PC-9 (cell line): ENCODE measurements at regions not wholly inside any gene's neighbourhood (a gene's known extent, or its start where the extent isn't known, plus 50 kb on each side); places are given as distances from the start of the nearest gene placed in this dataset.
A peak's percentile ranks its signal among the peaks of the same experiment; 100 is the strongest.
"Not testable (repeated sequence)": the region's sequence is repeated elsewhere in the genome, so short reads cannot be mapped to it uniquely, and the experiment has no call there.

Experiments
- BruUV-seq: library from RNA; stranded (reverse); fragments of 400-500 nt; replicated peaks from 2 replicates; lab custom pipeline; 2021; lab: Mats Ljungman, UMichigan
- CTCF ChIA-PET: fragments of 300-600 bp; sonication (Branson Sonifier 250); formaldehyde crosslinking; loops from one replicate; lab custom pipeline; 2022; ENCODE audit warnings: antibody characterized with exemption; lab: Charles Lee
- POLR2A ChIA-PET: fragments of 300-600 bp; sonication (Branson Sonifier 250); formaldehyde crosslinking; loops from one replicate; lab custom pipeline; 2022; ENCODE audit warnings: antibody characterized with exemption; ENCODE audit not compliant: unreplicated experiment; lab: Charles Lee
- DNase-seq, 2 experiments: peaks; one replicate each; pipeline versions ENCODE4 v3.0.0 to v3.0.0-alpha.2; 2015 to 2022; ENCODE audit warnings: mixed read lengths in 1 of 2
- H2AFZ ChIP-seq: fragments of 200-600 bp; sonication (generic); 2 replicates; pipeline ENCODE4 v1.8.1; 2017; ENCODE audit warnings: antibody characterized with exemption
- H3F3A ChIP-seq: fragments of 200-600 bp; sonication (generic); 2 replicates; pipeline ENCODE4 v1.8.1; 2017; ENCODE audit warnings: antibody characterized with exemption, mild to moderate bottlenecking, low read depth; ENCODE audit not compliant: insufficient read depth
- H3K27ac ChIP-seq: fragments of 200-600 bp; sonication (generic); 2 replicates; pipeline ENCODE4 v1.6.1; 2016; ENCODE audit warnings: mixed run types
- H3K27me3 ChIP-seq: fragments of 200-600 bp; sonication (generic); 2 replicates; pipeline ENCODE4 v1.6.1; 2016; ENCODE audit warnings: low read depth, mixed run types; ENCODE audit not compliant: insufficient read depth
- H3K36me3 ChIP-seq: fragments of 200-600 bp; sonication (generic); 2 replicates; pipeline ENCODE4 v1.6.1; 2016; ENCODE audit warnings: low read depth, mixed run types
- H3K4me1 ChIP-seq: fragments of 200-600 bp; sonication (generic); replicated peaks from 2 replicates; pipeline ENCODE4 v1.6.1; 2016; ENCODE audit warnings: mixed run types; ENCODE audit not compliant: insufficient read depth
- H3K4me2 ChIP-seq: fragments of 200-600 bp; sonication (generic); 2 replicates; pipeline ENCODE4 v1.6.1; 2017; ENCODE audit warnings: mixed run types
- H3K4me3 ChIP-seq: fragments of 200-600 bp; sonication (generic); 2 replicates; pipeline ENCODE4 v1.6.1; 2016; ENCODE audit warnings: mixed run types
- H3K79me2 ChIP-seq: fragments of 200-600 bp; sonication (generic); 2 replicates; pipeline ENCODE4 v1.6.1; 2017; ENCODE audit warnings: low read depth, mixed run types
- H3K9me2 ChIP-seq: fragments of 200-600 bp; sonication (generic); 2 replicates; pipeline ENCODE4 v1.8.1; 2017; ENCODE audit warnings: mild to moderate bottlenecking; ENCODE audit not compliant: insufficient read depth
- H3K9me3 ChIP-seq: fragments of 200-600 bp; sonication (generic); 2 replicates; pipeline ENCODE4 v1.8.1; 2016; ENCODE audit warnings: low read depth; ENCODE audit not compliant: insufficient read depth
- H4K20me1 ChIP-seq: fragments of 200-600 bp; sonication (generic); 2 replicates; pipeline ENCODE4 v1.8.1; 2017; ENCODE audit not compliant: insufficient read depth
- CTCF ChIP-seq: fragments of 200-600 bp; sonication (generic); conservative IDR thresholded peaks from 2 replicates; pipeline ENCODE4 v1.6.1; 2017; ENCODE audit warnings: mixed run types, antibody characterized with exemption, mild to moderate bottlenecking, moderate library complexity
- EZH2 ChIP-seq: fragments of 200-600 bp; sonication (generic); IDR thresholded peaks from 2 replicates; pipeline ENCODE4 v1.8.0; 2017; ENCODE audit warnings: antibody characterized with exemption, low read depth
- intact Hi-C: fragments of 100-400 bp; cut with micrococcal nuclease; formaldehyde crosslinking; loops from one replicate; pipeline ENCODE4 v1.10.0; 2022; ENCODE audit not compliant: unreplicated experiment

- H3K36me3 ChIP-seq = no peaks in the 10 kb centered on the region
- H3K4me2 ChIP-seq = 0 out of 2 replicates have a peak overlapping the region, but pooled peaks have one; percentile 8
- no peak overlapping the region for H3K27ac ChIP-seq
- H3K27me3 ChIP-seq = no peaks in the 10 kb centered on the region
- intact Hi-C loops = no loop called here
- no peak overlapping the region for H2AFZ ChIP-seq
- no TSS peak for BruUV-seq
- H3K9me2 ChIP-seq = no peaks in the 10 kb centered on the region
- no peaks in the 10 kb centered on the region for H3F3A ChIP-seq
- no peaks in the 10 kb centered on the region; the same call in 1 of the 2 replicates for H3K9me3 ChIP-seq
- H4K20me1 ChIP-seq = no peaks in the 10 kb centered on the region
- no peaks in the 10 kb centered on the region for H3K79me2 ChIP-seq
- POLR2A ChIA-PET = interaction anchor here (0.6 kb wide), 1 partner anchor 37 kb away, joined by 3 read pairs; no protein-coding TSS in a partner anchor
- CTCF ChIA-PET = no interaction called here
- H3K4me1 ChIP-seq = no peaks in the 10 kb centered on the region
- TF ChIP-seq CTCF (no peak), EZH2 (no peak)
- DNase-seq = no peak
- no peak overlapping the region for H3K4me3 ChIP-seq
Measured at GRCh38 chr6:112881828-112882780, 535.0 kb downstream of the RFPL4B start.

- intact Hi-C loops = no loop called here
- no peaks in the 10 kb centered on the region; the same call in 1 of the 2 replicates for H3K9me3 ChIP-seq
- H3K27ac ChIP-seq = no peak overlapping the region
- H2AFZ ChIP-seq = no peak overlapping the region
- no peaks in the 10 kb centered on the region for H3K36me3 ChIP-seq
- H3K4me2 ChIP-seq = no peak overlapping the region
- DNase-seq = no peak
- no peak overlapping the region for H3K4me3 ChIP-seq
- ChIA-PET POLR2A (no interaction called here), CTCF (no interaction called here)
- no TSS peak for BruUV-seq
- no peaks in the 10 kb centered on the region for H4K20me1 ChIP-seq
- no peaks in the 10 kb centered on the region for H3K27me3 ChIP-seq
- H3K9me2 ChIP-seq = peaks cover 3% of the 10 kb centered on the region; the same call in 1 of the 2 replicates
- no peaks in the 10 kb centered on the region for H3K4me1 ChIP-seq
- H3F3A ChIP-seq = no peaks in the 10 kb centered on the region
- no peak for TF ChIP-seq CTCF
- no peak for TF ChIP-seq EZH2
- no peaks in the 10 kb centered on the region for H3K79me2 ChIP-seq
Measured at GRCh38 chr6:112883095-112883494, 536.0 kb downstream of the RFPL4B start.

- DNase-seq = no peak
- no peak overlapping the region for H3K4me2 ChIP-seq
- H3K27me3 ChIP-seq = no peaks in the 10 kb centered on the region
- no peaks in the 10 kb centered on the region for H3K36me3 ChIP-seq
- H3K27ac ChIP-seq = no peak overlapping the region
- H3F3A ChIP-seq = no peaks in the 10 kb centered on the region
- ChIA-PET CTCF (no interaction called here), POLR2A (no interaction called here)
- H3K4me1 ChIP-seq = no peaks in the 10 kb centered on the region
- no peak for TF ChIP-seq CTCF
- TF ChIP-seq EZH2 = no peak
- H3K9me2 ChIP-seq = peaks cover 3% of the 10 kb centered on the region; the same call in 1 of the 2 replicates
- H3K79me2 ChIP-seq = no peaks in the 10 kb centered on the region
- no TSS peak for BruUV-seq
- no peak overlapping the region for H2AFZ ChIP-seq
- H4K20me1 ChIP-seq = no peaks in the 10 kb centered on the region
- intact Hi-C loops = no loop called here
- no peaks in the 10 kb centered on the region; the same call in 1 of the 2 replicates for H3K9me3 ChIP-seq
- no peak overlapping the region for H3K4me3 ChIP-seq
Measured at GRCh38 chr6:112886415-112886814, 539.3 kb downstream of the RFPL4B start.

GRCh38 chr6:112887424-112887823 is 540.3 kb downstream of the RFPL4B start:
- H3K9me2 ChIP-seq, H3K4me2 ChIP-seq, H2AFZ ChIP-seq, H3K27ac ChIP-seq, BruUV-seq, H3F3A ChIP-seq, intact Hi-C loops, H3K27me3 ChIP-seq, H3K4me1 ChIP-seq, H3K9me3 ChIP-seq, DNase-seq, H3K36me3 ChIP-seq, H4K20me1 ChIP-seq, H3K4me3 ChIP-seq, H3K79me2 ChIP-seq: not testable (repeated sequence)
- ChIA-PET CTCF (interaction anchor here (0.6 kb wide), 1 partner anchor 9 kb away, joined by 3 read pairs; no protein-coding TSS in a partner anchor), POLR2A (interaction anchor here (0.6 kb wide), 1 partner anchor 127 kb away, joined by 5 read pairs; no protein-coding TSS in a partner anchor)
